HG03064 (cell line): ENCODE measurements at regions not wholly inside any gene's neighbourhood (a gene's known extent, or its start where the extent isn't known, plus 50 kb on each side); places are given as distances from the start of the nearest gene placed in this dataset.
"Not testable (repeated sequence)": the region's sequence is repeated elsewhere in the genome, so short reads cannot be mapped to it uniquely, and the experiment has no call there.

Experiments
- ATAC-seq: cut with Tn5 transposase; IDR thresholded peaks from one replicate; pipeline ENCODE4 v1.9.1; 2021; ENCODE audit warnings: low read depth; ENCODE audit not compliant: unreplicated experiment

DNA sequence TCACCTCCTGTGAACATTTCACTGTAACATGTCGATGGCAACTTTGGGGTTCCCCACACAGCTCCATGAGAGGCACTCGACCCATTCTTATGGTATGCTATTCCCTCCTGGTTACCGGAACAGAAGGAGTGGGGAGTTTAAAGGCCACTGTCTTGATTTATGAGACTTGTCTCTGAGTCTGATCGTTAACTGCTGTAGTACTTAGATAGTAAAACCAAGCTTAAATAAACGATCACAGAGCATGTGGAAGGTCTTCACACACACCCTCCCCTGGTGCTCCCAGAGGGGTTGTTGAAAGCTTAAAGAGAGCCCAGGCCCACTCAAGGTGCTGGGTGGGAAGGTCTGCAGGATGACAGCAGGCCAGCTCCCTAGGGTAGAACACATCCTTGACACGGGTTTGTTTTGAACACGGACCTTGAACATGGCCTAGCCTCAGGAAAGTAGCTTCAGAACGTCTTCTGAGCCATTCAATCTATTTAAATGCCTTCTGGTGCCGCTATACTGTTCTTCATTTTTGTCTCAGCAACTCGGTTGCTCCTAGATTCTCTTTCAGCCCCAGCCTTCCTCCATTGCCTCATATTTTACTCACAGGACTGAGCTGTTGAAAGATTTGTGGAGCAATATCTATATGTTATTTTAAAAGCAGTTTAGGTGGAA is 335.3 kb downstream of the FGFR2 start:
- ATAC-seq, result no peak

DNA sequence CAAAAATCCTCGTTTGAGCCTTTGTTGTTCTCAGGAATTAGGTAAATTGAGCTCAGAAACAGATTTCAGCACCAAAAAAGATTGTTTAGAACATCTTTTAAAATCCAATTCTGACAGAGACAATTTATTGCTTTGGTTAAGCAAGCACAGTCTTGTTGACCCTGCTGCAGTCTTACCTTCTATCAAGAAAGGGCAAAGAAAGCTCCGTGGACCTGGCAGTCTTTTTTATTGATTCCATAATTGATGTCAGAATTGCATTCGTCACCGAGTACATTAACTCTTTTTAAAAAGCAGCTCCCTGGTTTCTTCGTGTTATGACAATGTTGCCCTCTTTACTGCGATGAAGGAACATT is 334.8 kb downstream of the FGFR2 start:
- no peak for ATAC-seq

DNA sequence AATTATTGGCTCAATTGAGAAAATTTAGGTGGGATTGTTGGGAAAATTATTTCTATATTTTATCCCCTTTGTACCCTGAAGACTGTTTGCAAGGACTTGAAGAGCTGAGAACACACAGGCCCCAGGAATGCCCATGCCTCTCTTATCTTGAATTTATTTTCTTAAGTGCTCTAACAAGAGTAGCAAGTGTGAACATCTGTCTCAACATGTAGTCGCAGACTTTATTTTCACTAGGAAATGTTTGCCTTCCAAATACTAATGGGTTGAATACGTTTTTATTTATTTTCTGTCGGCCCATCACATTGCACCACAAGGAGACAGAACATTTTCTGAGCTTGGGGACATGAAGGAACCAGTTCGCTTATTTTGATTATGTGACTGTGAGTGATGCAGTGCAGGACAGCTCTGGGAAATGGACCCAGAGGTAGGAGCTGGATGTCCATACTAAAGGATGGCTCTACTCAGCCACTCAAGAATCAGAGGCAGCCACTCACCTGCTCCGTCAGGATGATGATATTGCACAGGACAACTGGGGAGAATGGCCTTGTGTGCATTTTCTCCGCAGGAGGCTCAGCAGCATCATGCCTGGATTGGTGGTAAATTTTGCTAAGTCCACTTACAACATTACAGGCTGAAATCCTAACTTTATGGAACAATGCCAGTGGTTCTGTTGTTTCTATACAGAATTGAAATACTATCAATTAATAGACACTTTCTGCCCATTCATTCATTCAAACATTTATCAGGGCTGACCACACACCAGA is 332.7 kb downstream of the FGFR2 start:
- no peak for ATAC-seq

DNA sequence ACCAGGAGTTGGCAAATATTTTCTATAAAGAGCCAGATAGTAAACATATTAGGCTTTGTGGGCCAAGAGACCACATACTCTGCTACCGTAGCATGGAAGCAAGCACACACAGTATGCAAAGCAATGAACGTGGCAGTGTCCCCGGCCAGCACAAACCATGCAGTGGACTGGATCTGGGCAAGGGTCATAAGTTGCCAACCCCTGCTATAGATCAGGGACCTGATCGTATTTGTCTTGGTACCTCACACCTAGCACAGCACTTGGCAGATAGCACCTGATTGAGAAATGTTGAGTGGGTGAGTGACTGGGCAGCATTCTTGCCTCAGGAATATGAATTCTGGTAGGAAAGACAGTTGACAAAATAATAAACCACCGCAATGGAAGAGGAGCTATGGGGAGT is 331.9 kb downstream of the FGFR2 start:
- ATAC-seq, result no peak

GRCh38 chr10:121267236-121268003 is 330.8 kb downstream of the FGFR2 start:
- no peak for ATAC-seq

DNA sequence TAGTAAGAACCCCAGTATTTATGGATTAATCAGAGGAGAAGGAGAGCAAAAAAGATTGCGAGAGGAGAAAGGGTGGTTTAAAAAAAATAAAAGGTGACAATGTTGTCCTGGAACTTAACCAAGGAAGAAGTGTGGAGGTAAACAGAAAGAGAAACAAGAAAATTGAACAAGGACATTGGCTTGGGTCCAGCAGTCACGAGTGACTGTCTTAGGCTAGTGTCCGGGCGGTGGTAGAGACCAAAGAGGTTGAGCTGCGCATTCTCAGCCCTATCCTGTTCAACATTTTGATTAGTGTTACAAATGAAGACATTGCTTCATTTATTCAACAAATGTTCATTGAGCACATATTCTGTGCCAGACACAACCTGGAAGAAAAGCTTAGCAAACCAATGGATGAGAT is 329.9 kb downstream of the FGFR2 start:
- ATAC-seq, result no peak

DNA sequence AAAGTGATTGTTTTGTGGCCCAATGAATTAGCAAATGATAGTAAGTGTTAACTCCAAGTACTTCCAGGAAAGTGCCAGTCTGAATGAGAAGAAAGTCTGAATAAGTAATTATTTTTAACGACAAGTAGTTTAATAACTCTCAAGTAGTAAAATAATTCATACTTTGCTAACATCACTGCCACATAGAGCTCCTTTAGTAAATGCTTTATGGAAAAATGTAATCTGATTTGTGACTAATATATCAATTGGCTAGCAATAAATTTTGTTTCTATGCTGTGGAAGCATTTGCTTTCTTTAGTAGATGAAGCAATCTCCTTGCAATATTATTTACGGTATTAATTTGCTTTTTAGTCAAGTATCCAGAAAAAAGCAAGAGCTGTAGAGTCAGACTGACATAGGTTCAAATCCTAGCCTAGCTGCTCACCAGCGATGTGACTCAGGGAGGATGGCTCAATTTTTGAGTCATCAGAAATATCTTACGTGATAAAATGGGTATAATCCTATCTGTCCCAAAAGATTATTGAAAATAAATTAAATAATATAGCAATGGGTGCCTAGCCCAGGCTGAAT is 329.3 kb downstream of the FGFR2 start:
- ATAC-seq, result no peak

GRCh38 chr10:121270906-121271305 is 327.3 kb downstream of the FGFR2 start:
- ATAC-seq, result no peak

- ATAC-seq, result no peak
These were observed 322.2 kb downstream of the FGFR2 start for GRCh38 chr10:121276046-121276445.

GRCh38 chr10:121276822-121277221 is 321.4 kb downstream of the FGFR2 start:
- no peak for ATAC-seq

DNA sequence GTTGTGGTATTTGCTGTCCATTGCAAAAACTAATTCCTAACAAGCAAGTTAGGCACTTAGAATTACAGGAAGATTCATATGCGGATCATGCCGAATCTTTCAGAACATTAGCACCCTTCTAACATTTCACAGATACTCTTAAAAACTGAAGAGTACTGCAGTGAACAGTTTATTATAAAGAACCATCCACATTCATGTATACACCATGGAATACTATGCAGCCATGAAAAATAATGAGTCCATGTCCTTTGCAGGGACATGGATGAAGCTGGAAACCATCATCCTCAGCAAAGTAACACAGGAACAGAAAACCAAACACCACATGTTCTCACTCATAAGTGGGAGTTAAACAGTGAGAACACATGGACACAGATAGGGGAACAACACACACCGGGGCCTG is 319.9 kb downstream of the FGFR2 start:
- not testable (repeated sequence) for ATAC-seq

DNA sequence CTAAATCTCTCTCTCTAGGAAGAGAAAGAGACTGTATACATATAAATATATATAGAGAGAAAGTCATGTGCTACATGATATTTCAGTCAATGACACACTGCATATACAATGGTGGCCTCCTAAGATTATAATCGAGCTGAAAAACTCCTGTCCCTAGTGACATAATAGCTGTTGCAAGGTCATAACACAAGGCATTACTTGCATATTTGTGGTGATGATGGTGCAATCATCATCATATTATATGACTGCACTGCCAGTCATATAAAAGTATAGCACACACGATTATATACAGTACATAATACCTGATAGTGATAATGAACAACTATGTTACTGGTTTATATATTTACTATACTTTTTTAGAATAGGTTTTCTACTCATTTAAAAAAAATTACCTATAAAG is 316.7 kb downstream of the FGFR2 start:
- ATAC-seq, result no peak

- ATAC-seq, result no peak
These were observed 316.0 kb downstream of the FGFR2 start for GRCh38 chr10:121282264-121282663.

GRCh38 chr10:121282797-121283515 is 315.3 kb downstream of the FGFR2 start:
- ATAC-seq, result no peak

- ATAC-seq, result no peak
These were observed 313.3 kb downstream of the FGFR2 start for GRCh38 chr10:121284936-121285335.

- no peak for ATAC-seq
These were observed 312.6 kb downstream of the FGFR2 start for GRCh38 chr10:121285406-121286196.

DNA sequence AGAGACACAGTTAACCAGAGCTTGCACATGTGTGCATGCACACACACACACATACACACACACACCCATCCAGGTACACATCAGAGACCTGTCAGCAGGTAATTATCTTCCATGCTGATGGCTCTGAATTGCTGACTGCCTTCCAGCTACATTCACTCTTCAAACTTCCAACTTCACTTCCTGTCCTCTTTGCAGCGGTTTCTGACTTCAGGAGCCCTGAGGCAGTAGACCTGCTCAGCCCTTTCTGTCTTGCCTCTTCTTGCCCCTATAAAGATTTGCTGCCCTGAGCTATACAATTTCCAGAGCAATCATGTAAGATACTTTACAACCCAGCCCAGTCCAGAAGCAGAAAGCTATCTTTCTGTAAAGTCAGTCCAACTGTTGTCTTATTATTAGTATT is 310.2 kb downstream of the FGFR2 start:
- no peak for ATAC-seq

GRCh38 chr10:121288864-121289661 is 309.2 kb downstream of the FGFR2 start:
- ATAC-seq, result no peak

GRCh38 chr10:121289800-121290199 is 308.4 kb downstream of the FGFR2 start:
- no peak for ATAC-seq
